Brain microvascular endothelial cell (primary cell): ENCODE measurements at regions not wholly inside any gene's neighbourhood (a gene's known extent, or its start where the extent isn't known, plus 50 kb on each side); places are given as distances from the start of the nearest gene placed in this dataset.

Experiments used
- DNase-seq: peaks from one replicate; pipeline ENCODE4 v3.0.0-alpha.2; 2020
- H3K27ac ChIP-seq: fragments of 250-450 bp; sonication (Bioruptor Pico); 2 replicates; pipeline ENCODE4 v1.5.1; 2020; ENCODE audit warnings: mild to moderate bottlenecking, moderate library complexity
- H3K27me3 ChIP-seq: fragments of 250-450 bp; sonication (Bioruptor Pico); replicated peaks from 2 replicates; pipeline ENCODE4 v1.5.1; 2020; ENCODE audit warnings: mild to moderate bottlenecking
- H3K36me3 ChIP-seq: fragments of 250-450 bp; sonication (Bioruptor Pico); replicated peaks from 2 replicates; pipeline ENCODE4 v1.5.1; 2020; ENCODE audit warnings: mild to moderate bottlenecking
- H3K4me3 ChIP-seq: 2 replicates; pipeline ENCODE4 v1.5.1; 2011; ENCODE audit warnings: low read depth, mild to moderate bottlenecking, control low read depth, low read length, moderate library complexity
- in situ Hi-C: cut with HindIII; loops from 2 replicates; pipeline ENCODE4 v1.10.0; 2017; ENCODE audit warnings: low sequenced_read_pairs, low pct_ligation_motif_present
- TF ChIP-seq, protein P1 (sequence below): IDR thresholded peaks from 2 replicates; pipeline ENCODE4 v1.5.1; 2011; ENCODE audit warnings: low read depth, mild to moderate bottlenecking, moderate library complexity, low read length, control low read depth, inconsistent platforms; ENCODE audit errors: missing control alignments

DNA sequence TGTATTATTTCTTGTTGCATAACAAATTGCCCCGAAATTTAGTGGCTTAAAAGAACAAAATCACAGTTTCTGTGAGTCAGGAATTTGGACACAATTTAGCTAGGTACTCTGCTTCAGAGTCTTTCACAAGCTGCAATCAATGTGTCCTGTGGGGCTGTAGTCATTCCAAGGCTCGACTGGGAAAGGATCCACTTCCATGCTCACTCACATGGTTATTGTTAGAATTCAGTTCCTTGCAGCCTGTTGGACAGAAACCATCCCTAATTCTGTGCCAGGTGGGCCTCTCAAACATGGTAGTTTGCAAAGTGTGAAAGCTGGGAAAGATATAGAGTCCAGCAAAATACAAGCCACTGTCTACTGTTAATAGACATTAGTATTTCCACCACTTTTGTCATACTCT, 59.7 kb upstream of the ARID2 start:
- in situ Hi-C loops, result no loop called here
- no peak for DNase-seq
- TF ChIP-seq, protein P1, sequence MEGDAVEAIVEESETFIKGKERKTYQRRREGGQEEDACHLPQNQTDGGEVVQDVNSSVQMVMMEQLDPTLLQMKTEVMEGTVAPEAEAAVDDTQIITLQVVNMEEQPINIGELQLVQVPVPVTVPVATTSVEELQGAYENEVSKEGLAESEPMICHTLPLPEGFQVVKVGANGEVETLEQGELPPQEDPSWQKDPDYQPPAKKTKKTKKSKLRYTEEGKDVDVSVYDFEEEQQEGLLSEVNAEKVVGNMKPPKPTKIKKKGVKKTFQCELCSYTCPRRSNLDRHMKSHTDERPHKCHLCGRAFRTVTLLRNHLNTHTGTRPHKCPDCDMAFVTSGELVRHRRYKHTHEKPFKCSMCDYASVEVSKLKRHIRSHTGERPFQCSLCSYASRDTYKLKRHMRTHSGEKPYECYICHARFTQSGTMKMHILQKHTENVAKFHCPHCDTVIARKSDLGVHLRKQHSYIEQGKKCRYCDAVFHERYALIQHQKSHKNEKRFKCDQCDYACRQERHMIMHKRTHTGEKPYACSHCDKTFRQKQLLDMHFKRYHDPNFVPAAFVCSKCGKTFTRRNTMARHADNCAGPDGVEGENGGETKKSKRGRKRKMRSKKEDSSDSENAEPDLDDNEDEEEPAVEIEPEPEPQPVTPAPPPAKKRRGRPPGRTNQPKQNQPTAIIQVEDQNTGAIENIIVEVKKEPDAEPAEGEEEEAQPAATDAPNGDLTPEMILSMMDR, result no peak
- Histone ChIP-seq H3K4me3 (no peak overlapping the region), H3K36me3 (no peaks in the 10 kb centered on the region), H3K27me3 (no peaks in the 10 kb centered on the region), H3K27ac (no peak overlapping the region)

DNA sequence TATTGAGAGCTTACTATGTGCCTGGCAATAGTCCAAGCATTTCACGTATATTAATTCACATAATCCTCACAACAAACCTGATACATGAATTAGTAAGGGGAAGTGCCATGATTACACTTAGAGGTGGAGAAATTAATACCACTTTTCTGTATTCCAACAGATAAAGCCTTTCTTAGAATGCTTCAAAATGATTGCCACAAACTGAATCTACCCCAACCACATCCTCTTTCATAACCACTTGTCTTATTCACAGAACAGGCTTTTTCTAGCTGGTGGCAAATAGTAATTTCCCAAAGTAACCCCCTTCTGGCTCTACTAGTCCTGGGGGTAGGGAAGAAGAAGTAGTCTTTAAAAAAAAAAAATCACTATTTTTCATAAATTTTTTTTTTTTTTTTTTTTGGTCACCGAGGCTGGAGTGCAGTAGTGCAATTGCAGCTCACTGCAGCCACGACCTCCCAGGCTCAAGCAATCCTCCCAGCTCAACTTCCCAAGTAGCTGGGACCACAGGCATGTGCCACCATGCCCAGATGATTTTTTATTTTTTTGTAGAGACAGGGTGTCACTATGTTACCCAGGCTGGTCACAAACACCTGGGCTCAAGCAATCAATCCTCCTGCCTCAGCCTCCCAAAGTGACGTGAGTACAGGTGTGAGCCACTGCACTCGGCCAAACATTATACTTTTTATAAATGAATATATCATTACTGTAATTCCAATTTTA, 59.0 kb upstream of the ARID2 start:
- Histone ChIP-seq H3K27me3 (no peaks in the 10 kb centered on the region), H3K27ac (no peak overlapping the region), H3K36me3 (no peaks in the 10 kb centered on the region), H3K4me3 (no peak overlapping the region)
- no peak for DNase-seq
- in situ Hi-C loops, result no loop called here
- TF ChIP-seq, protein P1, result no peak

DNA sequence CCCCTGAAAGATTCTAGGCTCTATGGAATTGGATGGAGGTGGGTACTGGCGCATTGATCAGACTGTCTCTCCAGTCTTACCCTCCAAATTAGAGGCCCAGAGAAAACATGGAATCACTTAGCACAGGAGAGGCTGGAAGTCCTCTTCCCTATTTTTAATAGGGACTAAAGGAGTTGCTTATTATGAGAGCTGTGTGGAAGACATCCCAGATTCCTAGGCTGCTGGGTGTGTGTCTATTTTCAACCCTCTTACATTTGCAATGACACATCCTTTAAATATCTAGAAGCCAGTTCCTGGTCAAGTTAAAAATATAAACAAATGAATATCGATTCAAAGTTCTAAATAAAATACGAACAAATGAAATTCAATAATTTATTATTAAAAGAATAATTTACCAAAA, 58.3 kb upstream of the ARID2 start:
- Histone ChIP-seq H3K27ac (no peak overlapping the region), H3K27me3 (no peaks in the 10 kb centered on the region), H3K36me3 (no peaks in the 10 kb centered on the region), H3K4me3 (no peak overlapping the region)
- in situ Hi-C loops, result no loop called here
- TF ChIP-seq, protein P1, result no peak
- DNase-seq, result peak; percentile 50

DNA sequence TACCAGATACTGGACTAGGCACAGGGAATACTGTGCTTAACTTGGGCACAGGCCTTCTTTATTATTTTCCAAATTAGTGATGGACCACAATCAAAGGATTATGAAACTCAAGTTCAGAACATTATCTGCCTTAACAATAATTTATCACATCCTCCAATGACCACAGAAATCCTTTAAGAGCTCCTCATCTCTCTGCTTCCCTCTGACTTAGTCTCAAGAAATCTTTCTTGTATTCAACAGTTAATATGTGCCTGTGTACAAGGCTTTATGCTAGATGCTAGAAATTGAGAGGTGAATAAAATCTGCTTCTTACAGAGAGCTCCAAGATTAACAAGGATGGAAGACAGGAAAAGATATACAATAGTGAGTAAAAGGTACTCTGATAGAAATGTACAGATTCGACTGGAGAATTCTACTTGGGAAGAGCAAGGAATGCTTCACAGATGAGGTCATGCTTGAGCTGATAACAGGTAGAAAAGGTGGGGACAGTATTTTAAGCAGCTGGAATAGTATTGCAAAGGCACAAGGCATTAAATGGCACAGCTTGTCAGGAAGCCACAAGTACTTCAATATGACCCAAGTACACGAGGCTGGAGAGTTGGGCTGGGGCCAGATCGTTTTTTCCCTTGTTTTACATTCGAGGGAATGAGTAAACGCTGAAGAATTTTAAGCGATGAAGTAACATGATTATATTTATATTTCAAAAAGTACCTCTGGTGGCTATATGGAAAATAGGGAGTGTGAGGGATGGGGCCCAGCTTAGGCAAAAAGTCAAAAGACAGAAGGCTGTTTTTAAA, 55.1 kb upstream of the ARID2 start:
- TF ChIP-seq, protein P1, result no peak
- H3K27me3 ChIP-seq, result no peaks in the 10 kb centered on the region
- H3K27ac ChIP-seq, result no peak overlapping the region
- no peak overlapping the region for H3K4me3 ChIP-seq
- no peaks in the 10 kb centered on the region for H3K36me3 ChIP-seq
- in situ Hi-C loops, result no loop called here
- peak; percentile 95 for DNase-seq

DNA sequence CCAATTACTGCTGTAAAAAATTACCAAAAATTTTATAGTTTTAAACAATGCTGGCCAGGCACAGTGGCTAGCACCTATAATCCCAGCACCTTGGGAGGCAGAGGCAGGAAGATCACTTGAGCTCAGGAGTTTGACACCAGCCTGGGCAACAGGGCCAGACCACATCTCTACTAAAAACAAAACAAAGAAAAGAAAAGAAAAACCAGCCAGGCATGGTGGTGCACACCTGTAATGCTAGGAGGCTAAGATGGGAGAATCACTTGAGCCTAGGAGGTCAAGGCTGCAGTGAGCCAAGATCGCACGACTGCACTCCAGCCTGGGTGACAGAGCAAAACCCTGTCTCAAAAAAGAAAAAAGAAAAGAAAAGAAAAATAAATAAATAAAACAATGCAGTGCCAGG, 54.0 kb upstream of the ARID2 start:
- no peak overlapping the region for H3K27ac ChIP-seq
- H3K36me3 ChIP-seq, result no peaks in the 10 kb centered on the region
- H3K4me3 ChIP-seq, result no peak overlapping the region
- in situ Hi-C loops, result no loop called here
- TF ChIP-seq, protein P1, result no peak
- DNase-seq, result no peak
- no peaks in the 10 kb centered on the region for H3K27me3 ChIP-seq
